Liver (tissue), 8 donors: ENCODE measurements at regions not wholly inside any gene's neighbourhood (a gene's known extent, or its start where the extent isn't known, plus 50 kb on each side); places are given as distances from the start of the nearest gene placed in this dataset.

Experiments used
- DNase-seq: peaks from one replicate; pipeline ENCODE4 v3.0.0-alpha.2; 2017; ENCODE audit warnings: low spot score
- H3K27ac ChIP-seq, 2 donors: one replicate each; pipeline ENCODE4 v1.7.0; 2013; ENCODE audit warnings: inconsistent platforms in 2 of 2, low read length in 2 of 2, control low read depth in 1 of 2, low read depth in 1 of 2, mild to moderate bottlenecking in 1 of 2
- H3K27me3 ChIP-seq, 4 donors: one replicate each; pipeline versions ENCODE4 v1.6.1 to v1.7.0; 2013; ENCODE audit warnings: low read length in 3 of 4, inconsistent platforms in 1 of 4, mild to moderate bottlenecking in 1 of 4, moderate library complexity in 1 of 4; ENCODE audit not compliant: control insufficient read depth in 4 of 4, insufficient read depth in 4 of 4
- H3K36me3 ChIP-seq, 4 donors: one replicate each; pipeline versions ENCODE4 v1.6.1 to v1.7.0; 2013; ENCODE audit warnings: low read length in 3 of 4, mild to moderate bottlenecking in 3 of 4, low read depth in 1 of 4, moderate library complexity in 1 of 4; ENCODE audit not compliant: control insufficient read depth in 4 of 4, insufficient read depth in 3 of 4
- H3K4me1 ChIP-seq, 4 donors: one replicate each; pipeline versions ENCODE4 v1.6.1 to v1.7.0; 2013; ENCODE audit warnings: low read length in 3 of 4, mild to moderate bottlenecking in 3 of 4, moderate library complexity in 1 of 4; ENCODE audit not compliant: control insufficient read depth in 4 of 4, insufficient read depth in 4 of 4
- H3K4me3 ChIP-seq, 3 donors: one replicate each; pipeline versions ENCODE4 v1.6.1 to v1.7.0; 2013; ENCODE audit warnings: low read length in 3 of 3, control low read depth in 1 of 3, low read depth in 1 of 3, mild to moderate bottlenecking in 1 of 3
- H3K9ac ChIP-seq, 2 donors: one replicate each; pipeline ENCODE4 v1.7.0; 2013; ENCODE audit warnings: low read length in 2 of 2, mild to moderate bottlenecking in 2 of 2, moderate library complexity in 2 of 2, control low read depth in 1 of 2, low read depth in 1 of 2
- H3K9me3 ChIP-seq, 4 donors: one replicate each; pipeline versions ENCODE4 v1.6.1 to v1.7.0; 2013; ENCODE audit warnings: low read length in 3 of 4; ENCODE audit not compliant: control insufficient read depth in 4 of 4
- EGR1 ChIP-seq, 2 donors: IDR thresholded peaks; 2 replicates each; pipeline ENCODE4 v1.6.1; 2016 to 2018; ENCODE audit warnings: antibody characterized with exemption in 2 of 2, low read depth in 2 of 2
- FOXA1 ChIP-seq: IDR thresholded peaks from 2 replicates; pipeline ENCODE4 v1.6.1; 2016; ENCODE audit warnings: antibody characterized with exemption
- FOXA2 ChIP-seq: IDR thresholded peaks from 2 replicates; pipeline ENCODE4 v1.6.1; 2016; ENCODE audit warnings: antibody characterized with exemption
- GABPA ChIP-seq, 2 donors: IDR thresholded peaks in 1 of 2; conservative IDR thresholded peaks in 1 of 2; 2 replicates each; pipeline ENCODE4 v1.6.1; 2016; ENCODE audit warnings: antibody characterized with exemption in 2 of 2, mild to moderate bottlenecking in 1 of 2, moderate library complexity in 1 of 2
- HNF4A ChIP-seq, 2 donors: conservative IDR thresholded peaks; 2 replicates each; pipeline ENCODE4 v1.6.1; 2016; ENCODE audit warnings: antibody characterized with exemption in 2 of 2, mild to moderate bottlenecking in 2 of 2
- HNF4G ChIP-seq: IDR thresholded peaks from 2 replicates; pipeline ENCODE4 v1.6.1; 2016; ENCODE audit warnings: antibody characterized with exemption
- JUND ChIP-seq, 2 donors: IDR thresholded peaks; 2 replicates each; pipeline ENCODE4 v1.6.1; 2016; ENCODE audit warnings: antibody characterized with exemption in 2 of 2
- NR2F2 ChIP-seq: IDR thresholded peaks from 2 replicates; pipeline ENCODE4 v1.6.1; 2016; ENCODE audit warnings: antibody characterized with exemption
- RAD21 ChIP-seq, 2 donors: IDR thresholded peaks; 2 replicates each; pipeline ENCODE4 v1.6.1; 2016; ENCODE audit warnings: antibody characterized with exemption in 2 of 2, mild to moderate bottlenecking in 2 of 2
- RXRA ChIP-seq, 2 donors: IDR thresholded peaks; 2 replicates each; pipeline ENCODE4 v1.6.1; 2017 to 2018; ENCODE audit warnings: antibody characterized with exemption in 2 of 2, mild to moderate bottlenecking in 1 of 2
- YY1 ChIP-seq: IDR thresholded peaks from 2 replicates; pipeline ENCODE4 v1.6.1; 2016; ENCODE audit warnings: antibody characterized with exemption, mild to moderate bottlenecking
- ZBTB33 ChIP-seq: IDR thresholded peaks from 2 replicates; pipeline ENCODE4 v1.6.1; 2016; ENCODE audit warnings: antibody characterized with exemption
- WGBS: extraction: QIAGEN DNeasy Blood & Tissue Kit; methylation state at CpG from one replicate; pipeline ENCODE4 v1.1.7; 2013; 5-methylcytosine and 5-hydroxymethylcytosine counted together
- TF ChIP-seq, protein P1 (sequence below): IDR thresholded peaks from 2 replicates; pipeline ENCODE4 v1.6.1; 2016; ENCODE audit warnings: antibody characterized with exemption
- TF ChIP-seq, protein P2 (sequence below): IDR thresholded peaks from 2 replicates; pipeline ENCODE4 v1.6.1; 2016; ENCODE audit warnings: antibody characterized with exemption, mild to moderate bottlenecking
- TF ChIP-seq, protein P3 (sequence below): IDR thresholded peaks from 2 replicates; pipeline ENCODE4 v1.6.1; 2016; ENCODE audit warnings: antibody characterized with exemption
- TF ChIP-seq, protein P4 (sequence below): fragments of 150-350 bp; IDR thresholded peaks from 2 replicates; pipeline ENCODE4 v1.5.1; 2017; ENCODE audit warnings: improper control_type of control experiment, low read depth, low read length; ENCODE audit not compliant: missing input control
- donor health status: healthy.
- donor health status: healthy.
- donor health status: healthy.
- donor health status: healthy.
- donor health status: healthy.

- no peaks in the 10 kb centered on the region for H3K36me3 ChIP-seq
- 88% methylated on average over 1 of the region's 1 CpG for WGBS
Measured at GRCh38 chr18:3329872-3330271, 67.9 kb downstream of the MYL12B start.

More at GRCh38 chr18:3329872-3330271, 67.9 kb downstream of the MYL12B start:
- TF ChIP-seq JUND (IDR thresholded peaks at IDR 0.05) (no peak), FOXA1 (no peak), EGR1 (IDR thresholded peaks at IDR 0.05; ENCODE audit: low read depth in 2 of 2) (no peak), RAD21 (IDR thresholded peaks at IDR 0.05) (no peak), NR2F2 (no peak), YY1 (no peak), HNF4G (no peak), HNF4A (conservative IDR thresholded peaks at IDR 0.05) (no peak), RXRA (IDR thresholded peaks at IDR 0.05) (no peak), GABPA (IDR thresholded peaks at IDR 0.05 in 1 of 2, conservative IDR thresholded peaks at IDR 0.05 in 1 of 2) (no peak), ZBTB33 (no peak), FOXA2 (no peak)
- TF ChIP-seq, protein P1, sequence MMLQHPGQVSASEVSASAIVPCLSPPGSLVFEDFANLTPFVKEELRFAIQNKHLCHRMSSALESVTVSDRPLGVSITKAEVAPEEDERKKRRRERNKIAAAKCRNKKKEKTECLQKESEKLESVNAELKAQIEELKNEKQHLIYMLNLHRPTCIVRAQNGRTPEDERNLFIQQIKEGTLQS = no peak
- TF ChIP-seq, protein P2, sequence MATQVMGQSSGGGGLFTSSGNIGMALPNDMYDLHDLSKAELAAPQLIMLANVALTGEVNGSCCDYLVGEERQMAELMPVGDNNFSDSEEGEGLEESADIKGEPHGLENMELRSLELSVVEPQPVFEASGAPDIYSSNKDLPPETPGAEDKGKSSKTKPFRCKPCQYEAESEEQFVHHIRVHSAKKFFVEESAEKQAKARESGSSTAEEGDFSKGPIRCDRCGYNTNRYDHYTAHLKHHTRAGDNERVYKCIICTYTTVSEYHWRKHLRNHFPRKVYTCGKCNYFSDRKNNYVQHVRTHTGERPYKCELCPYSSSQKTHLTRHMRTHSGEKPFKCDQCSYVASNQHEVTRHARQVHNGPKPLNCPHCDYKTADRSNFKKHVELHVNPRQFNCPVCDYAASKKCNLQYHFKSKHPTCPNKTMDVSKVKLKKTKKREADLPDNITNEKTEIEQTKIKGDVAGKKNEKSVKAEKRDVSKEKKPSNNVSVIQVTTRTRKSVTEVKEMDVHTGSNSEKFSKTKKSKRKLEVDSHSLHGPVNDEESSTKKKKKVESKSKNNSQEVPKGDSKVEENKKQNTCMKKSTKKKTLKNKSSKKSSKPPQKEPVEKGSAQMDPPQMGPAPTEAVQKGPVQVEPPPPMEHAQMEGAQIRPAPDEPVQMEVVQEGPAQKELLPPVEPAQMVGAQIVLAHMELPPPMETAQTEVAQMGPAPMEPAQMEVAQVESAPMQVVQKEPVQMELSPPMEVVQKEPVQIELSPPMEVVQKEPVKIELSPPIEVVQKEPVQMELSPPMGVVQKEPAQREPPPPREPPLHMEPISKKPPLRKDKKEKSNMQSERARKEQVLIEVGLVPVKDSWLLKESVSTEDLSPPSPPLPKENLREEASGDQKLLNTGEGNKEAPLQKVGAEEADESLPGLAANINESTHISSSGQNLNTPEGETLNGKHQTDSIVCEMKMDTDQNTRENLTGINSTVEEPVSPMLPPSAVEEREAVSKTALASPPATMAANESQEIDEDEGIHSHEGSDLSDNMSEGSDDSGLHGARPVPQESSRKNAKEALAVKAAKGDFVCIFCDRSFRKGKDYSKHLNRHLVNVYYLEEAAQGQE = no peak
- TF ChIP-seq, protein P3, sequence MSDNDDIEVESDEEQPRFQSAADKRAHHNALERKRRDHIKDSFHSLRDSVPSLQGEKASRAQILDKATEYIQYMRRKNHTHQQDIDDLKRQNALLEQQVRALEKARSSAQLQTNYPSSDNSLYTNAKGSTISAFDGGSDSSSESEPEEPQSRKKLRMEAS = no peak
- TF ChIP-seq, protein P4, sequence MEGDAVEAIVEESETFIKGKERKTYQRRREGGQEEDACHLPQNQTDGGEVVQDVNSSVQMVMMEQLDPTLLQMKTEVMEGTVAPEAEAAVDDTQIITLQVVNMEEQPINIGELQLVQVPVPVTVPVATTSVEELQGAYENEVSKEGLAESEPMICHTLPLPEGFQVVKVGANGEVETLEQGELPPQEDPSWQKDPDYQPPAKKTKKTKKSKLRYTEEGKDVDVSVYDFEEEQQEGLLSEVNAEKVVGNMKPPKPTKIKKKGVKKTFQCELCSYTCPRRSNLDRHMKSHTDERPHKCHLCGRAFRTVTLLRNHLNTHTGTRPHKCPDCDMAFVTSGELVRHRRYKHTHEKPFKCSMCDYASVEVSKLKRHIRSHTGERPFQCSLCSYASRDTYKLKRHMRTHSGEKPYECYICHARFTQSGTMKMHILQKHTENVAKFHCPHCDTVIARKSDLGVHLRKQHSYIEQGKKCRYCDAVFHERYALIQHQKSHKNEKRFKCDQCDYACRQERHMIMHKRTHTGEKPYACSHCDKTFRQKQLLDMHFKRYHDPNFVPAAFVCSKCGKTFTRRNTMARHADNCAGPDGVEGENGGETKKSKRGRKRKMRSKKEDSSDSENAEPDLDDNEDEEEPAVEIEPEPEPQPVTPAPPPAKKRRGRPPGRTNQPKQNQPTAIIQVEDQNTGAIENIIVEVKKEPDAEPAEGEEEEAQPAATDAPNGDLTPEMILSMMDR = no peak
- DNase-seq = no peak
- H3K9ac ChIP-seq = no peak overlapping the region
- no peaks in the 10 kb centered on the region for H3K27me3 ChIP-seq
- no peaks in the 10 kb centered on the region for H3K4me1 ChIP-seq
- no peak overlapping the region for H3K27ac ChIP-seq
- no peaks in the 10 kb centered on the region for H3K9me3 ChIP-seq
- H3K4me3 ChIP-seq = no peak overlapping the region
